KMS-11 (cell line): ENCODE measurements at regions not wholly inside any gene's neighbourhood (a gene's known extent, or its start where the extent isn't known, plus 50 kb on each side); places are given as distances from the start of the nearest gene placed in this dataset.

Experiments used
- H2AFZ ChIP-seq: fragments of 200-600 bp; sonication (generic); 2 replicates; pipeline ENCODE4 v1.6.1; 2016; ENCODE audit warnings: antibody characterized with exemption, mixed run types, low read depth
- H3K27ac ChIP-seq: fragments of 200-600 bp; sonication (generic); 2 replicates; pipeline ENCODE4 v1.6.1; 2016; ENCODE audit warnings: mild to moderate bottlenecking, mixed run types
- H3K27me3 ChIP-seq: fragments of 200-600 bp; sonication (generic); 2 replicates; pipeline ENCODE4 v1.6.1; 2017; ENCODE audit warnings: mild to moderate bottlenecking, low read depth, mixed run types, moderate library complexity; ENCODE audit not compliant: insufficient read depth
- H3K36me3 ChIP-seq: fragments of 200-600 bp; sonication (generic); 2 replicates; pipeline ENCODE4 v1.6.1; 2017; ENCODE audit warnings: mild to moderate bottlenecking, mixed run types; ENCODE audit not compliant: insufficient read depth
- H3K4me1 ChIP-seq: fragments of 200-600 bp; sonication (generic); 2 replicates; pipeline ENCODE4 v1.6.1; 2016; ENCODE audit warnings: mild to moderate bottlenecking, low read depth, mixed run types; ENCODE audit not compliant: poor library complexity, severe bottlenecking
- H3K4me2 ChIP-seq: fragments of 200-600 bp; sonication (generic); 2 replicates; pipeline ENCODE4 v1.7.0; 2016; ENCODE audit warnings: mild to moderate bottlenecking, mixed run types
- H3K4me3 ChIP-seq: fragments of 200-600 bp; sonication (generic); IDR thresholded peaks from 2 replicates; pipeline ENCODE4 v1.6.1; 2017; ENCODE audit warnings: low read depth, low read length, mixed read lengths; ENCODE audit not compliant: insufficient read depth
- H3K79me2 ChIP-seq: fragments of 200-600 bp; sonication (generic); 2 replicates; pipeline ENCODE4 v1.6.1; 2016; ENCODE audit warnings: low read depth, mixed run types; ENCODE audit not compliant: insufficient read depth
- H3K9ac ChIP-seq: fragments of 200-600 bp; sonication (generic); 2 replicates; pipeline ENCODE4 v1.6.1; 2016; ENCODE audit warnings: mild to moderate bottlenecking, mixed run types
- H4K20me1 ChIP-seq: fragments of 200-600 bp; sonication (generic); 2 replicates; pipeline ENCODE4 v1.6.1; 2016; ENCODE audit warnings: mild to moderate bottlenecking, mixed run types; ENCODE audit not compliant: insufficient read depth
- TF ChIP-seq, protein P1 (sequence below): fragments of 200-600 bp; sonication (generic); conservative IDR thresholded peaks from 2 replicates; pipeline ENCODE4 v1.6.1; 2017; ENCODE audit warnings: low read depth, mild to moderate bottlenecking, antibody characterized with exemption, low read length, moderate library complexity, mixed read lengths

DNA sequence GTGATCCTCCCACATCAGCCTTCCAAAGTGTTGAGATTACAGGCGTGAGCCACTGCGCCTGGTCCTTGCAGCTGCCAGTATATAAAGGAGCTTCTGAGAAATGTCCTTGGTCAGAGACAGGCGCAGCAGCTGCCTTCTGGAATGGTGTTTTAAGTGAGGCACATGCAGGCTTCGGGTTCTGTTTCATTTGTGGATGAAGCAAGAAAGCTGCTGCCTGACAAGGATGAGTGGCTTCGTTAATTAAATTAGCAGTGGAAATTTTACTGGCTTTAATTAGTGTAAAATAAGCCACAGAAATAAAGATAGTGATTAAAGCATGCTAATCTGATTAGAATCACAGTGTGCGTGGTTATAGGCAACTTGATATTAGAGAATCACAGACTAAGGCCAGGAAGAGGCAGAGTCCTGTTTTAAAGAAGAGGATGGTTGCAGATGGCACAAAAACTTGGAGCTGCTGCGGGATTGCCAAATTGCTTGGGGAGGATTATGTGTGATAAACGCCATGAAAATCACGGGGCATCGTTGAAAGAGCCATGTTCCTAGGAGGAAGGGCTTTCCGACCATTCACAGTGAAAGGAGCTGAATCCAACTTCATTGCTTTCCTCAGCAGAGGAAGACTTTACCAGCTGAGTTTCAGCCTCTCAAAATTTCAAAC is 348.4 kb upstream of the FAT1 start:
- H2AFZ ChIP-seq, result no peak overlapping the region
- H3K36me3 ChIP-seq, result no peaks in the 10 kb centered on the region
- H3K4me2 ChIP-seq, result no peak overlapping the region

DNA sequence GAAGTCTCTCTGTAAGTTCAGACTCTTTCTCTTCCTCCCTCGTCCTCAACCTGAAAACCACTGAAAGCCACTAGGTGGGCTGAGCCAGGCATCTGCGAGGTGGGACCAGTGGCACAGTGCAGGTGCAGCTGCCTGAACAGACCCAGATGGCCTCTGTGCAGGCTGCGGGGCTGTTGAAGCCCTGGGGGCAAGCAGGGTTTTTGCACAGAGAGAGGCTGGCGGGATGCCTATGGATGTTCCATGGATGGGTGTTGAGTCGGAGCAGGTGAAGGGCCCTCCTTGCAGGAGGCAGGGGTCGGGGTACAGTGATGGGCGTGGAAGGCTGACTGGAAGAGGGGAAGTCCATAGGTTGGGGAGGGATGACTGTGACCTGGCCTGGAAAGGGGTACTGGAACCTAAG is 350.2 kb upstream of the FAT1 start:
- Histone ChIP-seq H3K4me3 (no peak overlapping the region), H3K79me2 (no peaks in the 10 kb centered on the region), H2AFZ (no peak overlapping the region), H3K9ac (no peak overlapping the region), H3K4me1 (no peaks in the 10 kb centered on the region), H3K4me2 (no peak overlapping the region), H3K27ac (no peak overlapping the region), H3K27me3 (no peaks in the 10 kb centered on the region), H3K36me3 (no peaks in the 10 kb centered on the region), H4K20me1 (no peaks in the 10 kb centered on the region)
- TF ChIP-seq, protein P1, sequence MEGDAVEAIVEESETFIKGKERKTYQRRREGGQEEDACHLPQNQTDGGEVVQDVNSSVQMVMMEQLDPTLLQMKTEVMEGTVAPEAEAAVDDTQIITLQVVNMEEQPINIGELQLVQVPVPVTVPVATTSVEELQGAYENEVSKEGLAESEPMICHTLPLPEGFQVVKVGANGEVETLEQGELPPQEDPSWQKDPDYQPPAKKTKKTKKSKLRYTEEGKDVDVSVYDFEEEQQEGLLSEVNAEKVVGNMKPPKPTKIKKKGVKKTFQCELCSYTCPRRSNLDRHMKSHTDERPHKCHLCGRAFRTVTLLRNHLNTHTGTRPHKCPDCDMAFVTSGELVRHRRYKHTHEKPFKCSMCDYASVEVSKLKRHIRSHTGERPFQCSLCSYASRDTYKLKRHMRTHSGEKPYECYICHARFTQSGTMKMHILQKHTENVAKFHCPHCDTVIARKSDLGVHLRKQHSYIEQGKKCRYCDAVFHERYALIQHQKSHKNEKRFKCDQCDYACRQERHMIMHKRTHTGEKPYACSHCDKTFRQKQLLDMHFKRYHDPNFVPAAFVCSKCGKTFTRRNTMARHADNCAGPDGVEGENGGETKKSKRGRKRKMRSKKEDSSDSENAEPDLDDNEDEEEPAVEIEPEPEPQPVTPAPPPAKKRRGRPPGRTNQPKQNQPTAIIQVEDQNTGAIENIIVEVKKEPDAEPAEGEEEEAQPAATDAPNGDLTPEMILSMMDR, result no peak

More for the DNA sequence above, 348.4 kb upstream of the FAT1 start:
- H3K4me1 ChIP-seq, result no peaks in the 10 kb centered on the region
- H3K27ac ChIP-seq, result no peak overlapping the region
- H4K20me1 ChIP-seq, result no peaks in the 10 kb centered on the region
- TF ChIP-seq, protein P1, result no peak
- H3K79me2 ChIP-seq, result no peaks in the 10 kb centered on the region
- H3K4me3 ChIP-seq, result no peak overlapping the region
- no peaks in the 10 kb centered on the region for H3K27me3 ChIP-seq
- H3K9ac ChIP-seq, result no peak overlapping the region

DNA sequence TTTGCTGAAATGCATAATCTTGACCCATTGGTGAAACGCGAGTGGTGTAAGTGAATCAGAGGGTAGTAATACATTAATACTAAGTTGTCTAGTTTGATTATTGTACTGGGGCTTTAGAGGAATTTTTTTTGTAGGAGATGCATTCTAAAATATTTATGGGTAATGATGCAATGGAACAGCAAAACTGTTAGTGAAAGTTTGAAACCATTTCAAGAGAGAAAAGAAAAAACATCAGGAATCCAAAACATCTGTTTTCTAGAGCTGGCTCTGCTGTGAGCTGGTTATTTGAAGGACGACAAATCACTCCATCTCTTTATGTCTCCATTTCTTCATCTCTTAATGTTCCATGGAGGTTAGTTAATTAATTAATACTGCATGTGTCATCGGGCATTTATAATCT is 351.9 kb upstream of the FAT1 start:
- Histone ChIP-seq H3K4me3 (no peak overlapping the region), H3K27me3 (no peaks in the 10 kb centered on the region), H3K79me2 (no peaks in the 10 kb centered on the region), H3K4me1 (no peaks in the 10 kb centered on the region), H3K36me3 (no peaks in the 10 kb centered on the region), H3K27ac (no peak overlapping the region), H2AFZ (no peak overlapping the region), H4K20me1 (no peaks in the 10 kb centered on the region), H3K4me2 (no peak overlapping the region), H3K9ac (no peak overlapping the region)
- TF ChIP-seq, protein P1, result no peak

DNA sequence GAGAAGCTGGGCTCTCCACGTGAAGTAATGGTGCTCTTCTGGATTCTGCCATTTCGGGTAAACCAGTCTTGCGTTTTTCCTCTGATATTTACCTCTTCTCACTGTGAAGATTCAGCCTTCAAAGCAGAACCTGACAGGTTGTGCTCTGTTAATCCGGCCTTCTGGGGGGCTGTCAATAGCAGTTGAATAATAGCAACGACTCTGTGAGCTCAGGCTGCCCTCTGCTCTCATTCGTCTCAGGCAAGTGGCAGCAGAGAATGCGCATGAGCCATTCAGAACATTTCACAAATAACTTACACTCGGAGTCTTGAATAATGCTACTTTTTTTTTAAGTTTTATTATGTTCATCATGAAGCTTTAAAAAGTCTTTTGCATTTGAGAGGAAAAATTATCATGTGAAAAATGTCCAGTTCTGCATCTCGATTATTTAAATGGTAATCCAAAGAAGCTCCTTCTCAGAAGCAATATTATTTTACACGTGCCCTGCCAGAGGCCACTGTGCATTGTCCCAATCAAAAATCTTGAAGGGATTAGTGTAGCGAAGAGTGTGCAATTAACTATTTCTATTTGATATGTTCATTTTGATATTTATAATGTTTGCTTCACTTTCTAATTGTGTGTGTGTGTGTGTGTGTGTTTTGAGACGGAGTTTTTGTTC is 354.2 kb upstream of the FAT1 start:
- Histone ChIP-seq H2AFZ (no peak overlapping the region), H3K9ac (no peak overlapping the region), H3K79me2 (no peaks in the 10 kb centered on the region), H4K20me1 (no peaks in the 10 kb centered on the region), H3K27ac (no peak overlapping the region), H3K4me3 (no peak overlapping the region), H3K4me2 (no peak overlapping the region), H3K4me1 (no peaks in the 10 kb centered on the region), H3K27me3 (no peaks in the 10 kb centered on the region), H3K36me3 (no peaks in the 10 kb centered on the region)
- TF ChIP-seq, protein P1, result no peak
